ENCODE measurements at regions not wholly inside any gene's neighbourhood (a gene's known extent, or its start where the extent isn't known, plus 50 kb on each side); places are given as distances from the start of the nearest gene placed in this dataset.

GRCh38 chr18:77762014-77762413 lies 512.4 kb downstream of the GALR1 start:
- no peak for TF ChIP-seq POLR2A (IDR thresholded peaks at IDR 0.05)
- no peak for TF ChIP-seq CTCF (IDR thresholded peaks at IDR 0.05)
